RWPE1 (cell line): ENCODE measurements at regions not wholly inside any gene's neighbourhood (a gene's known extent, or its start where the extent isn't known, plus 50 kb on each side); places are given as distances from the start of the nearest gene placed in this dataset.

Experiments
- CTCF ChIA-PET: fragments of 350-600 bp; sonication (Branson Sonifier 250); formaldehyde crosslinking; extraction: SDS; loops from one replicate; lab custom pipeline; 2021; lab: Yijun Ruan, JAX
- POLR2A ChIA-PET: fragments of 400-600 bp; formaldehyde crosslinking; extraction: SDS; loops from one replicate; lab custom pipeline; 2020; ENCODE audit warnings: antibody characterized with exemption; ENCODE audit not compliant: low non-redundant PET; lab: Yijun Ruan, JAX
- DNase-seq: peaks from one replicate; pipeline ENCODE4 v3.0.0; 2012; ENCODE audit warnings: low spot score
- H3K27ac ChIP-seq: fragments of 450-650 bp; 2 replicates; pipeline ENCODE4 v1.5.1; 2017
- CTCF ChIP-seq: fragments of 450-650 bp; conservative IDR thresholded peaks from 2 replicates; pipeline ENCODE4 v1.5.1; 2017; ENCODE audit warnings: low read depth, mild to moderate bottlenecking

GRCh38 chr22:48083502-48083901 is 1321.1 kb downstream of the TBC1D22A start:
- no peak for DNase-seq
- TF ChIP-seq CTCF: no peak
- ChIA-PET POLR2A (no interaction called here), CTCF (no interaction called here)
- no peak overlapping the region for H3K27ac ChIP-seq

- H3K27ac ChIP-seq: no peak overlapping the region
- CTCF ChIA-PET: no interaction called here
- DNase-seq: no peak
- no peak for TF ChIP-seq CTCF
- POLR2A ChIA-PET: no interaction called here
Measured at GRCh38 chr22:48082284-48082683, 1319.8 kb downstream of the TBC1D22A start.

GRCh38 chr22:48081281-48081680 is 1318.8 kb downstream of the TBC1D22A start:
- no peak for DNase-seq
- H3K27ac ChIP-seq: no peak overlapping the region
- ChIA-PET CTCF (no interaction called here), POLR2A (no interaction called here)
- TF ChIP-seq CTCF: no peak

GRCh38 chr22:48080316-48081165 is 1318.1 kb downstream of the TBC1D22A start:
- CTCF ChIA-PET: no interaction called here
- POLR2A ChIA-PET: no interaction called here
- TF ChIP-seq CTCF: no peak
- H3K27ac ChIP-seq: no peak overlapping the region
- no peak for DNase-seq

GRCh38 chr22:48079505-48080290 is 1317.2 kb downstream of the TBC1D22A start:
- POLR2A ChIA-PET: no interaction called here
- no peak overlapping the region for H3K27ac ChIP-seq
- CTCF ChIA-PET: no interaction called here

More at GRCh38 chr22:48079505-48080290, 1317.2 kb downstream of the TBC1D22A start:
- no peak for DNase-seq
- TF ChIP-seq CTCF: no peak
